Activated T-cell treated with anti-CD3 and anti-CD28 coated beads for 48 hours (primary cell): ENCODE measurements at regions not wholly inside any gene's neighbourhood (a gene's known extent, or its start where the extent isn't known, plus 50 kb on each side); places are given as distances from the start of the nearest gene placed in this dataset.

Experiments
- DNase-seq: peaks from one replicate; pipeline ENCODE4 v3.0.0-alpha.2; 2020; ENCODE audit warnings: low read depth

- DNase-seq, result peak; percentile 32
Observed at GRCh38 chr20:52783769-52784168, 188.4 kb upstream of the TSHZ2 start.

GRCh38 chr20:52780462-52780861 is 191.7 kb upstream of the TSHZ2 start:
- DNase-seq, result no peak

- DNase-seq, result no peak
Observed at GRCh38 chr20:52779125-52779524, 193.0 kb upstream of the TSHZ2 start.

GRCh38 chr20:52777171-52777570 is 195.0 kb upstream of the TSHZ2 start:
- no peak for DNase-seq

GRCh38 chr20:52775786-52776185 is 196.4 kb upstream of the TSHZ2 start:
- DNase-seq, result no peak

GRCh38 chr20:52768694-52769093 is 203.5 kb upstream of the TSHZ2 start:
- DNase-seq, result no peak

GRCh38 chr20:52766645-52767435 is 205.3 kb upstream of the TSHZ2 start:
- DNase-seq, result no peak

- no peak for DNase-seq
Observed at GRCh38 chr20:52763321-52763853, 208.8 kb upstream of the TSHZ2 start.

- no peak for DNase-seq
Observed at GRCh38 chr20:52761867-52762266, 210.3 kb upstream of the TSHZ2 start.

GRCh38 chr20:52760791-52761190 is 211.4 kb upstream of the TSHZ2 start:
- DNase-seq, result no peak

- no peak for DNase-seq
Observed at GRCh38 chr20:52757411-52757810, 214.7 kb upstream of the TSHZ2 start.

GRCh38 chr20:52755744-52756143 is 216.4 kb upstream of the TSHZ2 start:
- no peak for DNase-seq

- DNase-seq, result no peak
Observed at GRCh38 chr20:52754366-52754765, 217.8 kb upstream of the TSHZ2 start.

- no peak for DNase-seq
Observed at GRCh38 chr20:52752023-52752422, 220.1 kb upstream of the TSHZ2 start.

GRCh38 chr20:52751571-52751970 is 220.6 kb upstream of the TSHZ2 start:
- DNase-seq, result no peak

GRCh38 chr20:52749938-52750337 is 222.2 kb upstream of the TSHZ2 start:
- DNase-seq, result no peak

- no peak for DNase-seq
Observed at GRCh38 chr20:52748990-52749389, 223.2 kb upstream of the TSHZ2 start.

- DNase-seq, result no peak
Observed at GRCh38 chr20:52748285-52748932, 223.7 kb upstream of the TSHZ2 start.

- DNase-seq, result no peak
Observed at GRCh38 chr20:52747845-52748284, 224.3 kb upstream of the TSHZ2 start.

GRCh38 chr20:52746770-52747169 is 225.4 kb upstream of the TSHZ2 start:
- no peak for DNase-seq

- no peak for DNase-seq
Observed at GRCh38 chr20:52746190-52746589, 226.0 kb upstream of the TSHZ2 start.

GRCh38 chr20:52744441-52744840 is 227.7 kb upstream of the TSHZ2 start:
- no peak for DNase-seq

- DNase-seq, result no peak
Observed at GRCh38 chr20:52738081-52738480, 234.1 kb upstream of the TSHZ2 start.
